SK-N-SH (cell line): ENCODE measurements at regions not wholly inside any gene's neighbourhood (a gene's known extent, or its start where the extent isn't known, plus 50 kb on each side); places are given as distances from the start of the nearest gene placed in this dataset.

Experiments
- CTCF ChIA-PET: fragments of 300-600, 350-600 bp; formaldehyde crosslinking; extraction: SDS; loops from one replicate; lab custom pipeline; 2021; lab: Yijun Ruan, JAX
- POLR2A ChIA-PET: fragments of 350-600 bp; sonication (Branson Sonifier 250); formaldehyde crosslinking; extraction: SDS; loops from one replicate; lab custom pipeline; 2020; ENCODE audit warnings: antibody characterized with exemption, inconsistent platforms; lab: Yijun Ruan, JAX
- DNase-seq: peaks from one replicate; pipeline ENCODE4 v3.0.0; 2012
- H2AFZ ChIP-seq: fragments of 200-600 bp; sonication (generic); 2 replicates; pipeline ENCODE4 v1.8.1; 2016; ENCODE audit warnings: antibody characterized with exemption, mild to moderate bottlenecking, low read depth
- H3F3A ChIP-seq: fragments of 200-600 bp; sonication (generic); replicated peaks from 2 replicates; pipeline ENCODE3; 2016; ENCODE audit warnings: antibody characterized with exemption, mild to moderate bottlenecking; ENCODE audit not compliant: insufficient read depth
- H3K27ac ChIP-seq, 2 experiments: fragments of 200-500 bp in 1 of 2; fragments of 200-600 bp in 1 of 2; sonication (Bioruptor generic) in 1 of 2; sonication (generic), shearing (Covaris generic) in 1 of 2; 2 replicates each; pipeline versions ENCODE4 v1.5.1 to v1.6.1; 2014 to 2016; ENCODE audit warnings: low read depth in 2 of 2, inconsistent platforms in 1 of 2, low read length in 1 of 2, mild to moderate bottlenecking in 1 of 2, mixed read lengths in 1 of 2
- H3K27me3 ChIP-seq: fragments of 200-600 bp; sonication (generic), shearing (Covaris generic); 2 replicates; pipeline ENCODE4 v1.6.1; 2016; ENCODE audit warnings: mixed run types; ENCODE audit not compliant: insufficient read depth
- H3K36me3 ChIP-seq, 2 experiments: fragments of 200-500 bp in 1 of 2; fragments of 200-600 bp in 1 of 2; sonication (Bioruptor generic) in 1 of 2; sonication (generic) in 1 of 2; replicated peaks in 1 of 2; 2 replicates each; pipeline versions ENCODE3 to v1.5.1; 2014 to 2016; ENCODE audit warnings: low read length in 1 of 2, mild to moderate bottlenecking in 1 of 2; ENCODE audit not compliant: insufficient read depth in 2 of 2, control insufficient read depth in 1 of 2
- H3K4me1 ChIP-seq, 2 experiments: fragments of 200-500 bp in 1 of 2; fragments of 200-600 bp in 1 of 2; sonication (Bioruptor generic) in 1 of 2; sonication (generic), shearing (Covaris generic) in 1 of 2; 2 replicates each; pipeline versions ENCODE4 v1.5.1 to v1.6.1; 2014 to 2016; ENCODE audit warnings: low read depth in 1 of 2, low read length in 1 of 2, mixed run types in 1 of 2; ENCODE audit not compliant: insufficient read depth in 2 of 2, control insufficient read depth in 1 of 2
- H3K4me2 ChIP-seq: fragments of 200-600 bp; sonication (generic), shearing (Covaris generic); 2 replicates; pipeline ENCODE4 v1.6.1; 2017; ENCODE audit warnings: mixed run types
- H3K4me3 ChIP-seq, 2 experiments: fragments of 200-500 bp in 1 of 2; fragments of 200-600 bp in 1 of 2; sonication (Bioruptor generic) in 1 of 2; sonication (generic), shearing (Covaris generic) in 1 of 2; 2 replicates each; pipeline versions ENCODE4 v1.5.1 to v1.8.1; 2014 to 2016; ENCODE audit warnings: low read depth in 2 of 2, inconsistent platforms in 1 of 2, low read length in 1 of 2, mild to moderate bottlenecking in 1 of 2, mixed read lengths in 1 of 2, moderate library complexity in 1 of 2
- H3K79me2 ChIP-seq: fragments of 200-600 bp; sonication (generic); 2 replicates; pipeline ENCODE4 v1.8.1; 2017; ENCODE audit warnings: mild to moderate bottlenecking; ENCODE audit not compliant: insufficient read depth
- H3K9ac ChIP-seq: fragments of 200-600 bp; sonication (generic); 2 replicates; pipeline ENCODE4 v1.6.1; 2017; ENCODE audit warnings: mixed run types
- H3K9me2 ChIP-seq: fragments of 200-600 bp; sonication (generic); 2 replicates; pipeline ENCODE4 v1.6.1; 2017; ENCODE audit warnings: mixed run types
- H3K9me3 ChIP-seq: fragments of 200-600 bp; sonication (generic); 2 replicates; pipeline ENCODE4 v1.6.1; 2017; ENCODE audit warnings: mixed run types, mild to moderate bottlenecking, moderate library complexity
- H4K20me1 ChIP-seq: fragments of 200-600 bp; sonication (generic); 2 replicates; pipeline ENCODE4 v1.6.1; 2017; ENCODE audit warnings: mild to moderate bottlenecking, mixed run types; ENCODE audit not compliant: insufficient read depth
- CHD2 ChIP-seq: fragments of 150-350 bp; IDR thresholded peaks from 2 replicates; pipeline ENCODE4 v1.6.1; 2018; ENCODE audit warnings: low read length; ENCODE audit not compliant: partially characterized antibody
- ELF1 ChIP-seq: IDR thresholded peaks from 2 replicates; pipeline ENCODE4 v1.4.0; 2012
- EP300 ChIP-seq, 2 experiments: IDR thresholded peaks; 2 replicates each; pipeline versions ENCODE4 v1.4.0 to v1.6.1; 2012; ENCODE audit warnings: borderline replicate concordance in 1 of 2, low read depth in 1 of 2, low read length in 1 of 2
- EZH2phosphoT487 ChIP-seq: fragments of 200-600 bp; sonication (generic); IDR thresholded peaks from 2 replicates; pipeline ENCODE4 v1.6.1; 2017; ENCODE audit warnings: low read depth, mixed run types, mild to moderate bottlenecking, antibody characterized with exemption, moderate library complexity, borderline replicate concordance
- FOXJ3 ChIP-seq: sonication (generic); formaldehyde crosslinking; IDR thresholded peaks from 2 replicates; pipeline ENCODE4 v1.5.1; 2020; ENCODE audit warnings: mild to moderate bottlenecking, missing genetic modification reagents
- GABPA ChIP-seq: IDR thresholded peaks from 2 replicates; pipeline ENCODE4 v1.4.0; 2012; ENCODE audit warnings: low read depth, mild to moderate bottlenecking
- GATA2 ChIP-seq: sonication (generic); formaldehyde crosslinking; IDR thresholded peaks from 2 replicates; pipeline ENCODE4 v1.5.0; 2020; ENCODE audit warnings: mild to moderate bottlenecking, missing genetic modification reagents
- MEF2A ChIP-seq: IDR thresholded peaks from 2 replicates; pipeline ENCODE4 v1.4.0; 2012; ENCODE audit warnings: low read depth, borderline replicate concordance
- MXI1 ChIP-seq: IDR thresholded peaks from 2 replicates; pipeline ENCODE4 v1.6.1; 2012; ENCODE audit warnings: mild to moderate bottlenecking, low read depth, low read length, improper control_type of control experiment
- NFIC ChIP-seq: IDR thresholded peaks from 2 replicates; pipeline ENCODE4 v1.4.0; 2012; ENCODE audit warnings: borderline replicate concordance
- NRF1 ChIP-seq: IDR thresholded peaks from 2 replicates; pipeline ENCODE4 v1.6.1; 2012; ENCODE audit warnings: low read depth, mild to moderate bottlenecking, low read length
- POLR2AphosphoS5 ChIP-seq: IDR thresholded peaks from 2 replicates; pipeline ENCODE4 v1.6.1; 2012; ENCODE audit warnings: low read depth, low read length
- RCOR1 ChIP-seq: fragments of 150-350 bp; IDR thresholded peaks from 2 replicates; pipeline ENCODE4 v1.6.1; 2017; ENCODE audit warnings: antibody characterized with exemption, low read length
- RXRA ChIP-seq: IDR thresholded peaks from 2 replicates; pipeline ENCODE4 v1.4.0; 2012; ENCODE audit warnings: low read depth, mild to moderate bottlenecking, borderline replicate concordance
- SIN3A ChIP-seq: IDR thresholded peaks from 2 replicates; pipeline ENCODE4 v1.6.1; 2012; ENCODE audit warnings: low read depth, mild to moderate bottlenecking, low read length, moderate library complexity, borderline replicate concordance
- TCF12 ChIP-seq: IDR thresholded peaks from 2 replicates; pipeline ENCODE4 v1.4.0; 2012
- TEAD4 ChIP-seq: IDR thresholded peaks from 2 replicates; pipeline ENCODE4 v1.4.0; 2012; ENCODE audit warnings: mild to moderate bottlenecking, borderline replicate concordance; ENCODE audit not compliant: insufficient read depth
- WGBS: methylation state at CpG from one replicate; pipeline ENCODE4 v1.1.6; 2017; ENCODE audit warnings: low lambda C conversion rate; 5-methylcytosine and 5-hydroxymethylcytosine counted together
- TF ChIP-seq, protein P1 (sequence below): fragments of 150-350 bp; IDR thresholded peaks from 2 replicates; pipeline ENCODE4 v1.6.1; 2017; ENCODE audit warnings: antibody characterized with exemption, low read length, low read depth, borderline replicate concordance
- TF ChIP-seq, protein P2 (sequence below): IDR thresholded peaks from 2 replicates; pipeline ENCODE4 v1.4.0; 2012; ENCODE audit warnings: low read depth, borderline replicate concordance
- TF ChIP-seq, protein P3 (sequence below): IDR thresholded peaks from 2 replicates; pipeline ENCODE4 v1.6.1; 2012; ENCODE audit warnings: mild to moderate bottlenecking, low read depth, low read length, moderate library complexity
- TF ChIP-seq, protein P4 (sequence below): IDR thresholded peaks from 2 replicates; pipeline ENCODE4; 2012
- TF ChIP-seq, protein P5 (sequence below): IDR thresholded peaks from 2 replicates; pipeline ENCODE4 v1.4.0; 2012; ENCODE audit warnings: low read depth, borderline replicate concordance
- TF ChIP-seq, protein P6 (sequence below): IDR thresholded peaks from 2 replicates; pipeline ENCODE4 v1.4.0; 2012; ENCODE audit warnings: low read depth

DNA sequence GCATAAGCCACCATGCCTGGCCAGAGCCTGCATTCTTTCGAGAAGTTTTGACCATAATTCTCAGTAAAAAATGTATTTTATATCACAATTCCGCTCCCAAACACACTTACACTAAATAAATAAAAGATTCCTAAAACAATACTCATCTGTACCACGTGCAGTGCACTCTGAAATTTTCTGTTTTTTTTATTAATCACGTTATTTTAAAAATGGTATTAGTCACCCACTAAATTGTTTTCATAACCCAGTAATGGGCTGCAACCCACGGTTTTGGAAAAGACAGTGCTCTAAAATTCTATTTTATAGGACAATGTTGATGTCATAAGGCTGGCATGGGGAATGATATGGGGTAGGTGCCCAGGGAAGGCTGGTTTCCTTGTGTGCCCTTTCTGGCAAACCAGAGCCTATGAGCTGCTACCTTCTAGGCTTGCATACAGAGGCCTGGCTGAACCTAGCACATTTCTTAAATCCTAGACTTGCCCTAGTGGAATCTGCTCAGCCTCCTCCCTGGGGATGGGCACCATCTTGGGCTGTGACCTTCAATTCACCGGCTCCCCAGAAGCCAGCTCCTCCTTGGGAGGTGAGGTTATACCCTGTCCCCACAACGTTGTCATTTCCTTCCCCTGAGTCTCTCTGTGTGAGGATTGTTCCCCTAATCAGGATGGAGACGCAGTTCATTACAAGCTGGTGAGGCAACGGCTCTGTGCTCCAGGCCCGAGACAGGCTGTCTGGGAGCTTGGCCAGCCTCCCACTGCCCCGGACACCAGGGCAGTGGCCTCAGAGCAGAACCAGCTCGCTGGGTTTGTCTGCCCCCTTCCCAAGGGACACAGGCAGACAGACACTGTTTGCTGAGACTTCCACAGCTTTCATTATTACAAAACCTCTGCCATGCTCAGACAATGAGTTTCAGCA lies 116.5 kb upstream of the NAV2 start:
- H3K9ac ChIP-seq: peak overlapping the region; percentile 73
- H2AFZ ChIP-seq: no peak overlapping the region
- no peaks in the 10 kb centered on the region for H3K9me3 ChIP-seq
- H3K4me2 ChIP-seq: peak overlapping the region; percentile 86
- ChIA-PET CTCF (interaction anchor here (0.8 to 3.2 kb wide), 10 partner anchors 9 to 214 kb away, joined by 3 to 18 read pairs (median 4); no protein-coding TSS in a partner anchor), POLR2A (interaction anchor here (0.6 to 2.0 kb wide), 9 partner anchors 9 to 343 kb away, joined by 3 to 10 read pairs (median 3); no protein-coding TSS in a partner anchor)
- 5% methylated on average over 10 of the region's 12 CpGs for WGBS
- H3K4me1 ChIP-seq: peaks cover 10 to 57% of the 10 kb centered on the region in 2 experiments
- no peaks in the 10 kb centered on the region for H3K27me3 ChIP-seq
- no peaks in the 10 kb centered on the region for H3K9me2 ChIP-seq
- peaks cover 24% of the 10 kb centered on the region for H3F3A ChIP-seq
- peaks cover 39% of the 10 kb centered on the region for H3K79me2 ChIP-seq
- DNase-seq: peak; percentile 74
- H3K27ac ChIP-seq: peak overlapping the region; percentile 96 to 100
- 0 out of 2 replicates have a peak, but pooled peaks cover 1% of the 10 kb centered on the region for H4K20me1 ChIP-seq
- H3K36me3 ChIP-seq: no peaks in the 10 kb centered on the region
- H3K4me3 ChIP-seq: peak overlapping the region; percentile 37 to 42; a peak in 3 of 4 replicates
- TF ChIP-seq RXRA (peak; percentile 91), MXI1 (no peak), TEAD4 (peak; percentile 67; the same call in 1 of the 2 replicates), EP300 (IDR thresholded peaks at IDR 0.05; ENCODE audit: borderline replicate concordance in 1 of 2, low read depth in 1 of 2, low read length in 1 of 2) (peak; percentile 71 to 88), RCOR1 (peak; percentile 49; the same call in 1 of the 2 replicates), NFIC (peak; percentile 61), SIN3A (no peak), TCF12 (peak; percentile 85), CHD2 (peak; percentile 56), GABPA (no peak), MEF2A (no peak), GATA2 (CRISPR knock-in tag) (no peak), POLR2AphosphoS5 (no peak; the same call in 1 of the 2 replicates), FOXJ3 (no peak), EZH2phosphoT487 (no peak), NRF1 (no peak), ELF1 (no peak)
- TF ChIP-seq, protein P1, sequence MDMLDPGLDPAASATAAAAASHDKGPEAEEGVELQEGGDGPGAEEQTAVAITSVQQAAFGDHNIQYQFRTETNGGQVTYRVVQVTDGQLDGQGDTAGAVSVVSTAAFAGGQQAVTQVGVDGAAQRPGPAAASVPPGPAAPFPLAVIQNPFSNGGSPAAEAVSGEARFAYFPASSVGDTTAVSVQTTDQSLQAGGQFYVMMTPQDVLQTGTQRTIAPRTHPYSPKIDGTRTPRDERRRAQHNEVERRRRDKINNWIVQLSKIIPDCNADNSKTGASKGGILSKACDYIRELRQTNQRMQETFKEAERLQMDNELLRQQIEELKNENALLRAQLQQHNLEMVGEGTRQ: no peak
- TF ChIP-seq, protein P2, sequence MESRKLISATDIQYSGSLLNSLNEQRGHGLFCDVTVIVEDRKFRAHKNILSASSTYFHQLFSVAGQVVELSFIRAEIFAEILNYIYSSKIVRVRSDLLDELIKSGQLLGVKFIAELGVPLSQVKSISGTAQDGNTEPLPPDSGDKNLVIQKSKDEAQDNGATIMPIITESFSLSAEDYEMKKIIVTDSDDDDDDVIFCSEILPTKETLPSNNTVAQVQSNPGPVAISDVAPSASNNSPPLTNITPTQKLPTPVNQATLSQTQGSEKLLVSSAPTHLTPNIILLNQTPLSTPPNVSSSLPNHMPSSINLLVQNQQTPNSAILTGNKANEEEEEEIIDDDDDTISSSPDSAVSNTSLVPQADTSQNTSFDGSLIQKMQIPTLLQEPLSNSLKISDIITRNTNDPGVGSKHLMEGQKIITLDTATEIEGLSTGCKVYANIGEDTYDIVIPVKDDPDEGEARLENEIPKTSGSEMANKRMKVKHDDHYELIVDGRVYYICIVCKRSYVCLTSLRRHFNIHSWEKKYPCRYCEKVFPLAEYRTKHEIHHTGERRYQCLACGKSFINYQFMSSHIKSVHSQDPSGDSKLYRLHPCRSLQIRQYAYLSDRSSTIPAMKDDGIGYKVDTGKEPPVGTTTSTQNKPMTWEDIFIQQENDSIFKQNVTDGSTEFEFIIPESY: no peak
- TF ChIP-seq, protein P3, sequence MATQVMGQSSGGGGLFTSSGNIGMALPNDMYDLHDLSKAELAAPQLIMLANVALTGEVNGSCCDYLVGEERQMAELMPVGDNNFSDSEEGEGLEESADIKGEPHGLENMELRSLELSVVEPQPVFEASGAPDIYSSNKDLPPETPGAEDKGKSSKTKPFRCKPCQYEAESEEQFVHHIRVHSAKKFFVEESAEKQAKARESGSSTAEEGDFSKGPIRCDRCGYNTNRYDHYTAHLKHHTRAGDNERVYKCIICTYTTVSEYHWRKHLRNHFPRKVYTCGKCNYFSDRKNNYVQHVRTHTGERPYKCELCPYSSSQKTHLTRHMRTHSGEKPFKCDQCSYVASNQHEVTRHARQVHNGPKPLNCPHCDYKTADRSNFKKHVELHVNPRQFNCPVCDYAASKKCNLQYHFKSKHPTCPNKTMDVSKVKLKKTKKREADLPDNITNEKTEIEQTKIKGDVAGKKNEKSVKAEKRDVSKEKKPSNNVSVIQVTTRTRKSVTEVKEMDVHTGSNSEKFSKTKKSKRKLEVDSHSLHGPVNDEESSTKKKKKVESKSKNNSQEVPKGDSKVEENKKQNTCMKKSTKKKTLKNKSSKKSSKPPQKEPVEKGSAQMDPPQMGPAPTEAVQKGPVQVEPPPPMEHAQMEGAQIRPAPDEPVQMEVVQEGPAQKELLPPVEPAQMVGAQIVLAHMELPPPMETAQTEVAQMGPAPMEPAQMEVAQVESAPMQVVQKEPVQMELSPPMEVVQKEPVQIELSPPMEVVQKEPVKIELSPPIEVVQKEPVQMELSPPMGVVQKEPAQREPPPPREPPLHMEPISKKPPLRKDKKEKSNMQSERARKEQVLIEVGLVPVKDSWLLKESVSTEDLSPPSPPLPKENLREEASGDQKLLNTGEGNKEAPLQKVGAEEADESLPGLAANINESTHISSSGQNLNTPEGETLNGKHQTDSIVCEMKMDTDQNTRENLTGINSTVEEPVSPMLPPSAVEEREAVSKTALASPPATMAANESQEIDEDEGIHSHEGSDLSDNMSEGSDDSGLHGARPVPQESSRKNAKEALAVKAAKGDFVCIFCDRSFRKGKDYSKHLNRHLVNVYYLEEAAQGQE: no peak
- TF ChIP-seq, protein P4, sequence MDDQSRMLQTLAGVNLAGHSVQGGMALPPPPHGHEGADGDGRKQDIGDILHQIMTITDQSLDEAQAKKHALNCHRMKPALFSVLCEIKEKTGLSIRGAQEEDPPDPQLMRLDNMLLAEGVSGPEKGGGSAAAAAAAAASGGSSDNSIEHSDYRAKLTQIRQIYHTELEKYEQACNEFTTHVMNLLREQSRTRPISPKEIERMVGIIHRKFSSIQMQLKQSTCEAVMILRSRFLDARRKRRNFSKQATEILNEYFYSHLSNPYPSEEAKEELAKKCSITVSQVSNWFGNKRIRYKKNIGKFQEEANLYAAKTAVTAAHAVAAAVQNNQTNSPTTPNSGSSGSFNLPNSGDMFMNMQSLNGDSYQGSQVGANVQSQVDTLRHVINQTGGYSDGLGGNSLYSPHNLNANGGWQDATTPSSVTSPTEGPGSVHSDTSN: peak; percentile 68
- TF ChIP-seq, protein P5, sequence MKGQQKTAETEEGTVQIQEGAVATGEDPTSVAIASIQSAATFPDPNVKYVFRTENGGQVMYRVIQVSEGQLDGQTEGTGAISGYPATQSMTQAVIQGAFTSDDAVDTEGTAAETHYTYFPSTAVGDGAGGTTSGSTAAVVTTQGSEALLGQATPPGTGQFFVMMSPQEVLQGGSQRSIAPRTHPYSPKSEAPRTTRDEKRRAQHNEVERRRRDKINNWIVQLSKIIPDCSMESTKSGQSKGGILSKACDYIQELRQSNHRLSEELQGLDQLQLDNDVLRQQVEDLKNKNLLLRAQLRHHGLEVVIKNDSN: peak; percentile 84
- TF ChIP-seq, protein P6, sequence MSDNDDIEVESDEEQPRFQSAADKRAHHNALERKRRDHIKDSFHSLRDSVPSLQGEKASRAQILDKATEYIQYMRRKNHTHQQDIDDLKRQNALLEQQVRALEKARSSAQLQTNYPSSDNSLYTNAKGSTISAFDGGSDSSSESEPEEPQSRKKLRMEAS: peak; percentile 77
